ENCODE measurements at regions not wholly inside any gene's neighbourhood (a gene's known extent, or its start where the extent isn't known, plus 50 kb on each side); places are given as distances from the start of the nearest gene placed in this dataset.

GRCh38 chr15:38648121-38648843 is 83.7 kb upstream of the RASGRP1 start:
- no peak for FAIRE-seq

GRCh38 chr15:38650384-38650783 is 85.8 kb upstream of the RASGRP1 start:
- no peak for FAIRE-seq

- no peak for FAIRE-seq
These were observed 86.3 kb upstream of the RASGRP1 start for GRCh38 chr15:38650936-38651327.

DNA sequence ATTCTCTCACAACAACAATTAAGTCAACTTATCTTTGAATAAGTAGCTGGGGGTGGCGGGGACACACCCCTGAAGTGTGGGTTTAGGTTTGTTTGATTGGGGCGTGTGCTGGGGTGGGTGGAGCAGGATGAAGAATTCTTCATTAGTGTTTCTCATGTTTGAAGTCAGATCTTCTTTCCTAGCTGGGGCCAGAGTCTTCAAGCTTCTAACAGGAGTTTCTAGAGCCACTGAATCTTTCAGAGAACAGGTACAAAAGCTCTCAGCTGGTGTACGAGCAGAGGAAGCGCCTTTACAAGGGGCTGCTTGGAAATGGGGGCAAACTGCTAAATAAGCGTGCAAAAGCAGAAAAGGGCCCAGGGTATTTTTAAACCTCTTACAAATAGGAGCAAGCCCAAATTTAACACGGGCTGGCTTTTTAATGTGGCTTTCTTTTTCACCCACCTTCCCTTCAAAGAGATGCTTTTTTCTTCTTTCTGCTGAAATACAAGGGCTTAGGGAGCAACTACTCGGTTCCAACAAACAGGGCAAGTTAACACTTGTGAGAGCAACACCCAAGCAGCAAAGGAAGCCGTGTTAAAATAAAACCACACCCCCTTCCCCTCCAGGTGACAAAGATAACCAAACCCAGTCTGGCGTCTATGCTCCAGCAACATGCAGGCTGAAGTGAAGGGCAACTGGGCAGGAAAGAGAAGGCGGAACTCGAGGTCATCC is 86.9 kb upstream of the RASGRP1 start:
- FAIRE-seq, result no peak

GRCh38 chr15:38652183-38652794 is 87.7 kb upstream of the RASGRP1 start:
- no peak for FAIRE-seq

GRCh38 chr15:38652998-38653397 is 88.4 kb upstream of the RASGRP1 start:
- no peak for FAIRE-seq

DNA sequence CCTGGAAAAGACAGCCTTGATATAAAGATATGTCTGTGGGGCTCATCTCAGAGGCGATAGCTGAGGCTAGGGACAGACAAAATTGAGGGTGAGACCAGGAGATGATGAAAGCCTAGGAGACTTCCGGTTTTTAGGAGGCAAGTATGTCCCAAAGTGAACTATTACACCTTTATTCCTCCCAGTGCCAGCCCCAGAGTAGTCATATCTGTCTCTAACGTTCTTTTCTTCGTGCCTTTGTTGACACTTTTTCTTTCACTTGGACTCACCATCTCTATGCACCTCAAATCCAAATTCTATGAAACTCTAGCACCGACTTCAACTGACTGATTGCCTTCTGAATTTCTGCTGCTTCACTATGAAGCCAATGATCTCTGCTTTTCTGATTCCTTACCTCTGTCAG is 93.8 kb upstream of the RASGRP1 start:
- no peak for FAIRE-seq

- no peak for FAIRE-seq
These were observed 96.1 kb upstream of the RASGRP1 start for GRCh38 chr15:38660738-38661137.

- FAIRE-seq, result no peak
These were observed 97.6 kb upstream of the RASGRP1 start for GRCh38 chr15:38662033-38662802.

GRCh38 chr15:38662805-38663204 is 98.2 kb upstream of the RASGRP1 start:
- no peak for FAIRE-seq

DNA sequence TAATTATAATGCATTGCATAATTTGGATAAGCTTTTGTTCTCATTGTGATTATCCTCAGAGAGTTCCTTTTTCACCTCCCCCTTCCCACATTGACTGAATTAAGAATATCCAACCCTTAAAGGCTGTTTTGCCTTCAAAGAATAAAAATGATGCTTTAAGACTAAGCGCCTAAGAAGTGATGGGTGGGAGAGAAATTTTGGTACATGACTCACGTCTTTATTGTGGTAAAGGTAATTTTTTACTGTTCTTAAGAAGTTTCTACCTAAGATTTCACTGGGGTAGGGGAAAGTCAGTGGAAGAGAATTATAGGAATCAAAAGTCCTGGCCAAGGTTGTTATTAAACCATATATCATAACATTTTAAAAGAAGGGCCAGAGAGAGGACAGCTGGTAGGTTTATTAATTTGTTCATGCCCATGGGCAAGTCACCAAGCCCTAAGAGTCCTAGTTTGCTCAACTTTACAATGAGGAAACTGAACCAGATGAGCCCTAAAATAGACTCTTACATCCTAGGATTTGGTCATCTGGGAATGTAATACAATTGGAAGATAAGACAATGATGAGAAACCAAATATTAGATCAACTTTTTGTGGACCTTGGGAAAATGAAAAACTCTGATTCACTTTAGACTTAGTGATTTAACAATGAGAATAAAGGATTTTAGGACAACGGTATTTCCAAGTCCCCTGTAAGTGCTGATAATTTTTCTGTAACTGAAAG is 101.1 kb upstream of the RASGRP1 start:
- no peak for FAIRE-seq

DNA sequence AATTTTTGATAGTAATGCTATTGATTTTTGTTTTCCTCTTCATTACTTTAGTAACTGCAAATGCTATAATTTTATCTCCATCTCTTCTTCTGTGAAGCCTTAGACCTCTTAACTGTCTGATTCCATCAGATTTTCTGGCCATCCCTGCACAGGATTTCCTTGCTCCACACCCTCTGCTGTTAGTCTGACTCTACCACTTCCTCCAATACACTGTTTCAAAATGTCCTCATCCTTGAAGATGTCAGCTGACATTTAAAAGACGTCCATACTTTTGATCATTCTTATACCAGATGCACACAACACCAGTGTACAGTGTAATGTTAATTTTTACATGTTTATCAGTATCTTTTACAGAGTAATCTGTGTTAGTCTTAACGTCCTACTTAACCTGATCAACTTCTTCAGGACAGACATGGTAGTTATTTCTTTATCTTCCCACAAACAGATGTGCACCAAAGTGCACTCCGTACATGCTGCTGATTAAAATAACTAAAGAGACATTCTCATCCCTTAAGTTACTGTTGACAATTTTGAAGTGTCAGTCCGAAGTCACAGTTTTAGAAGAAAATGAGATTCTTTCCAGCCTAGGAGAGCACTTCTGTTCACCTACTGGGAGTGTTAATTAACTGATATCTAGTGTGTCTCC is 102.4 kb upstream of the RASGRP1 start:
- no peak for FAIRE-seq

GRCh38 chr15:38667890-38668850 is 103.6 kb upstream of the RASGRP1 start:
- no peak for FAIRE-seq

DNA sequence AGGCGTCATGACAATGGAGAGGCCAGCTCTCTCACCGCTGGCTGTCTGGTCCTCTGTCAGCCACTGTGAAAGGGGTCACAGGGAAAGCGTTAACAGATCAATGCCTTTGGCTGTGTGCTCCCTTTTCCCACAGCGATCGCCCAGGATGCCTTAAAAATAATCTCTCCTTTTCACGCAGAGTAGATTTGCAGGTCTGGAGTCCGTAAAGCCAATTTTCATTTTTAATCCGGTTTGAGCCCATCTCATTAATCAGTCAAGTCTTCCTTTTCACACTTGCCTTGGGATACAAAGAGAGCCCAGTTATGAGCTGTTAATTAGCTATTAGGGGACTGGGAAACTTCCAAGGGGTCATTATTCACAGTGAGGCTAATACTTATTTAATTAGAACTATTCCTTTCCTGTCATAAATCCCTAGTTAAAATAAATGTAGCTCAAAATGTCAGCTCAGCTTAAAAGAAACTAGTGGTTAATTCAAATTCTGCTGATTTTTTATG is 104.3 kb upstream of the RASGRP1 start:
- no peak for FAIRE-seq

GRCh38 chr15:38670128-38671005 is 105.8 kb upstream of the RASGRP1 start:
- no peak for FAIRE-seq

- no peak for FAIRE-seq
These were observed 106.4 kb upstream of the RASGRP1 start for GRCh38 chr15:38671006-38671387.

DNA sequence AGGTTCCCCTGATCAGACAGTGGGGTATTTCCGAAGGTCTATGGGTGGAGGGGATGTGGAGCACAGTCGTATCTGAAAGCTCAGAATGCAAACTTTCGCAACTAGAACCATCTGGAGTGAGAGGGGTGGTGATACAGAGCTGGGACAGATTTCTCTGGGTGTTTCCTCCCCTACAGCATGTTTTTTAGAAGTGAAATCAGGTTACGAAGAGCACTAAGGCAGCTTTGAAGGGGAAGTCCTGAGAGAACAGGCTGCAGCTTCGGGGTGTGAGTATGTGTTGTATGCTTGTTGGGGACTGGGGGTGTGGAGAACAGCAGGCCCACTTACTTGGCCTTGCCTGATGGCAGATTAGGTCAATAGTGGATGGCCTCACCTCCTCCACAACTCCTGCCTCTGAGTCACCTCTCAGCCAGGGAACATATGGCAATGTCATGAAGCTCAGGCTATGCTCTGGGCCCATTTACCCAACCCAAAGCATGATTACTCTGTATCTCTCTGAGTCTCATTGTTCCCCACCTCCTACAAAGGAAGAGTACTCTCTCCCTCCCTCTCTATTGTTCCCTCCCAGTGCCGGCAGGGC is 107.2 kb upstream of the RASGRP1 start:
- FAIRE-seq, result no peak

- FAIRE-seq, result no peak
These were observed 107.7 kb upstream of the RASGRP1 start for GRCh38 chr15:38672273-38672672.
